GM18526 (cell line): ENCODE measurements at regions not wholly inside any gene's neighbourhood (a gene's known extent, or its start where the extent isn't known, plus 50 kb on each side); places are given as distances from the start of the nearest gene placed in this dataset.

ENCODE experiments used
- POLR2A ChIP-seq: IDR thresholded peaks from 3 replicates; pipeline ENCODE4 v1.6.1; 2011; ENCODE audit not compliant: insufficient read length; ENCODE audit errors: extremely low read depth

DNA sequence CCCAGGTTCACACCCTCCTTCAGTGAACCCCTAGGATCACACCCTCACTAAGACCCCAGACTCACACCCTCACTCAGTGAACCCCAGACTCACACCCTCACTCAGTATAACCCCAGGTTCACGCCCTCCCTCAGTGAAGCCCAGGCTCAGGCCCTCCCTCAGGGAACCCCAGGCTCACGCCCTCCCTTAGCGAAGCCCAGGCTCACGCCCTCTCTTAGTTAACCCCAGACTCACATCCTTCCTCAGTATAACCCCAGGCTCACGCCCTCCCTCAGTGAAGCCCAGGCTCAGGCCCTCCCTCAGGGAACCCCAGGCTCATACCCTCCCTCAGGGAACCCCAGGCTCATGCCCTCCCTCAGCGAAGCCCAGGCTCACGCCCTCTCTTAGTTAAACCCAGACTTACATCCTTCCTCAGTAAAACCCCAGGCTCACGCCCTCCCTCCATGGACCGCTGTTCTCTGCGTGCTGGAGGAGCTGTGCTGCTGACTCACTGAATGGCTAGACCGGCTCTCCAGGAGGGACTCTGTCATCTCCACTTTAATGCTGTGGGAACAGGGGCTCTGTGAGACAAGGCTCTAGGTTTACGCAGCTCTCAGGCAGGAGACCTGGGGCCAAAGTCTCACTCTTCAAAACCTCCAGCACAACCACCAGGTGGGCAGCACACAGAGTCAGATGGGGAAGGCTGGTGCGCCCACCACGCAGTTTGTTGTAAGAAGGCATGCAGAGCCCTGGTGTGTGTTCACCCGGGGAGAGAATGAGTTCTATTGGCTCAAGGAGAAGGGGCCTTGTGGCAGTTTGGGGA lies 506.9 kb upstream of the MYT1L start:
- no peak for TF ChIP-seq POLR2A

DNA sequence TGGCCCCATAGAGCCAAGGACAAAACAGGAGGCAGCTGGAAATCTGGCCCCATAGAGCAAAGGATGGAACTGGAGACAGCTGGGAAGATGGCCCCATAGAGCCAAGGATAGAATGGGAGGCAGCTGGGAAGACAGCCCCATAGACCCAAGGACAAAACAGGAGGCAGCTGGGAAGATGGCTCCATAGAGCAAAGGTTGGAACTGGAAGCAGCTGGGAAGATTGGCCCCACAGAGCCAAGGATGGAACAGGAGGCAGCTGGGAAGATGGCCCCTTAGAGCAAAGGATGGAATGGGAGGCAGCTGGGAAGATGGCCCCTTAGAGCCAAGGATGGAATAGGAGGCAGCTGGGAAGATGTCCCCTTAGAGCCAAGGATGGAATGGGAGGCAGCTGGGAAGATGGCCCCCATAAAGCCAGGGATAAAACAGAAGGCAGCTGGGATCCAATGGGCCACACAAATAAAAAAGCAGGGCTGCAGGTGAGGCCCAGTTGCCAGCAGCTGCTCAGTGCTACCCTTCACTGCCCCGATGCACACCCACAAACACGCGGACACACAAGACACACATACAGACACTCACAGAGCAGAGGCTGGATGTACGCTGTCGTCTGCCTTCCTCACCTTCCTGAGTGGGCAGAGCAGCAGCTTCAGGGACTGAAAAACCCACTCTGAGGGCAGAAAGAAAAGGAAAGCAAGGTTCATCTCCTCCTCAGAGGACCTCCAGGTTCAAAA lies 505.4 kb upstream of the MYT1L start:
- TF ChIP-seq POLR2A, result no peak

DNA sequence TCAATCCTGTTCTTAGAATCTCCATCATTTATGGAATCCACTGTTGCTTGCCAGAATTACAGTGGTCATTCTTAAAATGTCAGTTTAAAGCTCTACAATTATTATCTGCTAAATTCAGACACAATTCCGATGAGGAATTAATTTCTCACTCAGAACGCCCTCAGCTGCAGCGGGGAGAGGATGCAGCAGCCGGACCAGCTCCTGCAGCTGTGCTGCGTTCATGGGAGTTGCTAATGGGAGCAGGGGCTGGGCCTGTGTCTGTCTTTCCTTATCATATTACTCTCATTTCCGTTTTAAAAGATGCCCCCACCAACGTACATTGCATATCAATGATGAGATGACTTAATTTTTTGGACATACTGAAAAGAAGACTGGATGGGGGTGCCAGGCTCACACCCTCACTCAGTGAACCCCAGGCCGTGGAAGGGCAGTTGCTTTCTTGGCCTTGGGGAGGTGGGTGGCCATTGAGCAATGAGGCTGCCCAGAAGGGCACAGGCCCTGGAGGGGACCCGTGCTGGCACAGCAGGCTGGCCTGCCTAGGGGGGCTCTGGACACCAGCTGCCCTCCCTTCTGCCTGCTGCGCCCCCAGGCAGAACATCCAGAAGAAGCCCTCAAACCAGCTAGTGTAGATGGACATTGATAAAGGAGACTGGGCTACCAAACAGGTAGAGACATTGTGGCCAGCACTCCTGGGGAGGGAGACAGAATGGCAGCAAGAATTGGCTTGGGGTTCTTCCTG lies 503.6 kb upstream of the MYT1L start:
- TF ChIP-seq POLR2A, result no peak

DNA sequence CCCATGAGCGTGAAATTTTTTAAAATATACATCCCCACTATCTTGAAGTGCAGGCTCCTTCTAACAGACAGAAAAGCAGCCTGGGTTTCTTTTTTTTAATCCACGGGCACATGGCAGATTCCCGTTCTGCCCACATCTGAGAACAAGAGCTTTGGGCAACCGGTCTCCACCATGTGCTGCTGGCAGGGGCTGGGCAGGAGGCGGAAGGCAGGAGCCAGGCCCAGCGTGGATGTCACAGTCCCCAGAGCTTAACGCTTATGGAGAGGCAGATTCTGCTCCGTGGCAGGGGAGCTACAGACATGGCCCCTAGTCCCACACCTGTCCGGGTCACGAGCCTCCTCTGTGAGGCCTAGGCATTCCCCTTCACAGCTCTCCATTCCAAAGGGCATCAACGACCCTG lies 503.0 kb upstream of the MYT1L start:
- no peak for TF ChIP-seq POLR2A

DNA sequence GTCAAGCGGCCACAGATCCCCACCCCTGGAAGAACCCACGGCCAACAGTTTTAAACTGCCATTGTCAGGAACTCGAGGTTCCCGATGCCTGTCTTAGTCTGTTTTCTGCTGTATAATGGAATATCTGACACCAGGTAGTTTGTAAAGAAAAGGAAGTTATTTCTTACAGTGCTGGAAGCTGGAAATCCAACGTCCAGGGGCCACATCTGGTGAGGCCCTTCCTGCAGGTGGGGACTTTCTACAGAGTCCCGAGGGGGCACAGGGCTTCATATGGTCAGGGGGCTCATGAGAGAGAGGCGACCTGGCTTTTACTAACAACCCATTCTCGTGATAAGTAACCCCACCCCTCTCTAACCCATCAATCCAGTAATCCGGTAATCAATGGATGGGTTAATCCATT lies 501.6 kb upstream of the MYT1L start:
- no peak for TF ChIP-seq POLR2A

DNA sequence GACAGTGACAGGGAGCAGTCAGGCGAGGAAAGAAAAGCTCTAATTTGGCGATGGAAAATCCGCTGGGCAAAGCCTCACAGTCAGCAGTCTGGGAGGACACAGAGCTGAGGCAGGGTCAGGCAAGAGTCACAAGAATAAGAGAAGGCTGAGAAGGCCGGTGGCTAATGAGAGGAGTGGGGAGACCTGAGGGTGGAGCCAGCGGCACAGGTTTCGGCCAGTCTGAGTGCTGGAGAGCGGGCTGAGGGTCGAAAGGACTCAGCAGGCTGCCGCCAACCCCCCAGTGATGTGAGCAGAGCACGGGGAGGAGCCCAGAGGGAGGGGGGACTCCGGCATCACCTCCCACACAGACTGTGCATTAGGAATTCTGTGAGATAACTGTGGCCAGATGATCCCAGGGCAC lies 500.6 kb upstream of the MYT1L start:
- TF ChIP-seq POLR2A, result no peak

DNA sequence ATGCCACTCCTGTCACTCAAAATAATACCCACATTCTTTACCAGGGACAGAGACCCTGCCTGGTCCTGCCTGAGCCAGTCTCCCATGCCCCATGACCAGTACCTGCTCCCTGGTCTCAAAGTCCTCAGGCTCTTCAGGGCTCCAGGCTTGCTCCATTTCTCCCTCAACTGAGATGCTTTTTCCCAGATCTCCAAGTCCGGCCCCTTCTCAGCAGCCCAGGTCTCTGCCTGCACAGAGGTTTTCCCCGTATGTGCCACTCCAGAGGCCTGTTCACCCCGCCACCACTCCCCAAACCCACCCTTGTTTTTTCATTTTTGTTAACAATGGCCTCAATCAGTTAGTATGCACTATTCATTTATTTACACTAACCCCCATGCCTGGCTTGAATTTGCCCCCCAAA lies 499.5 kb upstream of the MYT1L start:
- no peak for TF ChIP-seq POLR2A

DNA sequence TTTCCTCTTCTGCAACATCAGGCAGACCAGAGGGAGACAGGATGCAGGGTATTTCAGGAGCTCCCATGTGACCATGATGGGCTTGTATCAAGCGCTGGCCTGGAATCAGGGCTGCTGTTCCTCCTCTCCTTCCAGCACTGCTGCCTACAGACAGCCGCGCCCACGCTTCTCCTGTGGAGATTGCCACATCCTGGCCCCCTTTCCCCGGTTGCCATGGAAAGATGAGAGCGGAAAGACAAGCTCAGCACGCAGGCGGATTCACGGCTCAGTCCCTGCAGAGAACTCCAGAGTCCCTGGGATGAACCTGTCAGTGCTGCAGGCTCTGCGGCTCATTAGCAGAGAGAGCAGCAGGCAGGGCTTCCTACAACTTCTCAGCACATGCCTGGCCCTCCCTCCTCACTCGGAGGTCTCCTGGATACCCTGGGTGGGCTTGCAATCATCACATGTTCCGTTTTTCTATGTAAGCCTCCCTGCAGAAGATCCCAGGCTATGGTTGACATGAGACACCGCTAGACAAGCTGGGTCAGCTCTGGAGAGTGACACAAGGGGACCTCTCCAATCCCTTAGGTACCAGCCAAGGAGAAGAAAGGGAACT lies 497.8 kb upstream of the MYT1L start:
- TF ChIP-seq POLR2A, result no peak

DNA sequence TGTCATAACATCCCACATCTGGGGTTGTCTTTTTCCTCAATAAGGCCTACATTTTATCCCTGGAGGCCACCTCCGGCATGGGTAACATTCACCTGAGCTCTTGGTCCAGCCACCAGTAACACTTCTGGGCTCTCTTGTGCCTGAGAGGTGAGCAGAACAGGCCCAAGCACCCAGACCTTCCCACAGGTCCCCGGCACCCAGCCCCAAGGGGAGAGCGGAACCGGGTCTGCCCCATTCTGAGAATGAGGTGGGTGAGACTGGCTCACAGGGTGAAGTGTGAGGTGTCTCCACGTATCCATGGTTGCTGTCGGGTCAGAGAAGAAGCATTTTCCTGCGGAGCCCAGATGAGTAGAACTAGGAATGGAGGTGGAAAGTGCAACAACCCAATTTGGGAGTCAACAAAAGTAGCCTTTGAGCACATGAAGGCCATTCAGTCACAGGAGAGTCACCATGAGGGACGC lies 496.7 kb upstream of the MYT1L start:
- no peak for TF ChIP-seq POLR2A

DNA sequence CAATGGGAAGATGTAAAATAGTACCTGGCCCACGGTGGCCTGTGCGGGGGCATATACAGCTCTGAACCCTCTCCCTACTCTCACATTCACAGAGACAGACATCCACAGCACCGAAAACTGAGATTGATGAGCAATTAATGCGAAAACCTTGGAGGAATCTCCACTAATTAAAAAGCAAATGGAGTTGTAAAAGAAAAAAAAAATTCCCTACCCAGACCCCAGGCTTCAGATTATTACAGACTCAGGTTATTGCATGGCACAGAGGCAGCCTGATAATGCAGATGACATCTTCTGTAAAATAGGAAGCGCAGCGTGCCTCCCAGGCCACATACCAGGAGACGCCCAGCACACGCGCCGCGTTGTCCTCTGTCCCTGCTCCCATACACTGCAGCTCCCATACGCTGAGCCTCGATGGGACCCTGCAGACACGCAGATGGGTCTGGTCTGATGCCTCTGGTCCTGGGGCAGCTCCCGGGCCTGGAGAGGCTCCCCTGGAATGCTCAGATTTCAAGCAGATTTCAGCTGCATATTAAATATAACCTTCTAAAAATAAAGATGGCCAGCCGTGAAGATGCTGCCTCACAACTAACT lies 496.1 kb upstream of the MYT1L start:
- TF ChIP-seq POLR2A, result no peak

DNA sequence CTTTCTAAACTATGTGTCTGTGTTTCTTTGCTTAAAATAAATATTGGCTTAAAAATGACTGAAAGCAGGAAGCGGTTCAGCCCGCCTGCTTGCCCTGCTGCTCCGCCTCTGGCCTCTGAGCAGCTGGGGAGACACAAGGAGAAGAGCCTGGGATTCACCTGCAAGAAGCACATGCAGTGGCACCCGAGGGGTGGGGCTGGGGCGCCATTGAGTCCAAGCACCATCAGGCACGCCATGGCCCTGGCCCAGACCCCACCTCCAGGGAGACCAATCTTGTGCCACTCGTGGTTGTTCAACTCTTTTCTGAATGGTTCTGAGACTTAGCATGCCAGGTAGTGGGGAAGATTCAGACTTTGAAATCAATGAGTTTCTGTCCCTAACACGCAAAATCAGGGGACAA lies 495.5 kb upstream of the MYT1L start:
- TF ChIP-seq POLR2A, result no peak

DNA sequence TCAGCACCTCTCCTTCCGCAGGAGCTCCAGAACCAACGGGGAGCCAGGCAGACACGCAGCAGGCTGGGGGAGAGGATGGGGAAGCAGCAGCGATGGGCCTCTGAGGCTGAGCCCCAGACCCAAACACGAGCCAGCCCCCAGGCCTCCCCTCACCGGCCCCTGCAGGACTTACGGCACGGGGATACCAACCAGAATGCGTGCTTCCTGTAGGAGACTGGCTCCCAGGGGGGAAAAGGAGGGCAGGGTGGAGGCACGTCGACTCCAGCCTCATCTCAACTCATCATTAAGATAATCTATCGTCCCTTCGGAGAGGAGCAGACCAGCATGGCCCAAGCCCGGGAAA lies 495.1 kb upstream of the MYT1L start:
- TF ChIP-seq POLR2A, result no peak

DNA sequence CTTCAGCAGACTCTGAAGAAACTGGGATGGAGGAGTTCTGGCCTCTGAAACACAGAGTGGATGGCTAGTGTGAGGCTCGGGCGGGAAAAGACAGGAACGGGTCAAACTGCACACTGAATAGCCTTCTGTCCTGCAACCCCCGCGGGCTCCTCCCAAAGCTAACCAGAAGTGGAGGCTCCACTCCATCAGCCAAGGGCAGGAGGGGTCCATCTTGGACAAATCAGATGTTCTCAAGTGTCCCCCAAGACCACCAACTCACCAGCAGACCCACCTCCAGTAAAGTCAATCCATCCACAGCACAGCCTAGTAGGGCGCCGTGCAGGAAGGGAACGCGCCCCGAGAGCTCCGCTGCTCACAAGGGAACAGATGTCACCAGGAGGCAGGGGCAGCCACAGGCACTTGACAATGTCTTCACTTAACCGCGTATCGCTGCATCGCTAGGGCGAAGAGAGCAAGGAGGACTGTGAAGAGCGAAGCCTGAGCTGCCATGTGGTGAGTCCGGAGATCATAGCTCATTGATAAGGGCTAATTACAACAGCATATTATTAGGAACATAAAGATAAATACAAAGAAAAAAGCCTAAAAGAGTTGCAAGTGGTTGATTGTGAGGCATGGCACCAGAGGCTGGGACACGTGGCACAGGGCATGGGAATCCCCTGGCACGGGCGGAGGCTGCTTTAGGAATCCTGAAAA lies 494.6 kb upstream of the MYT1L start:
- TF ChIP-seq POLR2A, result no peak

DNA sequence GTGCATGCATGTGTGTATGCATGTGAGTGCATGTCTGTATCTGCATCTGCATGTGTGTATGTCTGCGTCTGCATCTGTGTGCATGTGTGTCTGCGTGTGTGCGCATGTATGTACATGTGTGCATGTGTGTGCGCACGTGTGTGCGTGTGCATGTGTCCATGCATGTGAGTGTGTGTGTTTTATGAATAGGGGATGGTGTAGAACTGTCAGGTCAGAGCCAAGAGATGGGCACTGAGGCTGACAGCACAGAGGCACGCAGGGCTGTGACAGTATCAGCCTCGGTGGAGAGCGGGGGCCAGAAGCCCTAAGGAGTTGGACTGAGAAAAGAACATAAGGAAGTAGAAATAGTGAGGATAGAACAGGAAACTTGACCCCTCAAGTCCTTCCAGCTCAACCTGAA lies 494.0 kb upstream of the MYT1L start:
- no peak for TF ChIP-seq POLR2A

DNA sequence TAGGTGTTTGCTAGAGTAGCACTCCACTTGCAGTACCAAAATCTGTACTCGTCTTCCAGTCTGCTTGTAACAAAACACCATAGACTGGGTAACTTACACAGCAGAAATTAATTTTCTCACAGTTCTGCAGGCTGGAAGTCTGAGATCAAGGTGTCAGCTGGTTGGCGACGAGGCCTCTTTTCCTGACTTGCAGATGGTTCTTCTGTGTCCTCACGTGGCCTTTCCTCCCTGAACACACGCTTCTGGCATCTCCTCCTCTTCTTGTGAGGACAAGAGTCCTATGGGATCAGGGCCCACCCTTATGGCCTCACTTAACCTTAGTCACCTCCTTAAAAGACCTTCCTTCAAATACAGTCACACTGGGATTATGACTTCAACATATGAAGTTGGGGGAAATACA lies 493.5 kb upstream of the MYT1L start:
- no peak for TF ChIP-seq POLR2A
